ENCODE measurements at regions not wholly inside any gene's neighbourhood (a gene's known extent, or its start where the extent isn't known, plus 50 kb on each side); places are given as distances from the start of the nearest gene placed in this dataset.

DNA sequence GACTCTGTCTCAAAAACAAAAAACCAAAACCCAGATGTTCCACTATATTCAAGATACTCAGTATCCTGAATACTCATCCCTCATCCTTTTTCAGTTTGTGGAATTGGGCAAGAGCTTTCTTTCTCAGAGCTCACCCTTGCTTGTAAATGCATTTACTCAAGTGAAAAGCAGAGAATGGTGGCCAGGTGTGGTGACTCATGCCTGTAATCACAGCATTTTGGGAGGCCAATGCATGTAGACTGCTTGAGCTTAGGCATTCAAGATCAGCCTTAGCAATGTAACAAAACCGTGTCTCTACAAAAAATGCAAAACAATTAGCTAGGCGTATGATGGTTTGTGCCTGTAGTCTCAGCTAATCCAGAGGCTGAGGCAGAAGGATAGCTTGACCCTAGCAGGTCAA lies 553.2 kb upstream of the AMELY start:
- DNase-seq (ENCODE audit: low read depth) = no peak

DNA sequence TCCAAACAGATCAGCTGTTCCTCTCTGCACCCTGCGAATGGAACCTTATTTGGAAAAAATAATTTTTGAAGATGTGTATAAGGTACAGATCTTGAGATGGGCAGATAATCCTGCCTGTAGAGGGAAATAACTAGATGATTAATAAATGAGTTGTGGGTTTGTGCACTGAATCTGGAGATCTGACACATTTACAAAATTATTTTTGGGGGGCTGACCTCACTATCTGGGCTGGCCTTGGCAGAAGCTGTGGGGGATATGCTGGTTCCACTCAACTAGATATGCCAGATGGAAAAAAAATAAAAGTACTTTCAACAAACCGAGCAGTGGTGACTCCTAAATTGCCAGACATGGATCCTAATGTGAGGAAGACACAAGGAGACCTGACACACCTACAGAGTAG lies 552.2 kb upstream of the AMELY start:
- DNase-seq (ENCODE audit: low read depth) = no peak

DNA sequence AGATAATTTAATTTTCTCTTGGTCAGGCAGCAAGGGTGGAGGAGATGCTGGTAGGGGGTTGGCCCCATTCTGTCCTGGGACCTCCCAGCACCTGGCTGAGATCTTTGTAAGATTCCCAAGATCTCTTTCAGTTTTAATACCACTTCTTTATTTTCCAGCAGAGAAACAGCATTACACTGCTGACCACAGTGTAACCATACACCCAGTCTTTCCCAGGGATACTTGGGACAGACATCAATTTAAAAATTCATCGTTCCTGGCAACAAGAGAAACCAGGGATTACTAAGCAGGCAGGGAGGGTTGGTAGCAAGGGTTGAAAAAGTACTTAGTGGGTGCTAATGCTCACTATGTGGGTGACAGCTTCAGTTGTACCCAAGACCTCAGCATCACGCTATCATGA lies 551.6 kb upstream of the AMELY start:
- DNase-seq (ENCODE audit: low read depth) = no peak

DNA sequence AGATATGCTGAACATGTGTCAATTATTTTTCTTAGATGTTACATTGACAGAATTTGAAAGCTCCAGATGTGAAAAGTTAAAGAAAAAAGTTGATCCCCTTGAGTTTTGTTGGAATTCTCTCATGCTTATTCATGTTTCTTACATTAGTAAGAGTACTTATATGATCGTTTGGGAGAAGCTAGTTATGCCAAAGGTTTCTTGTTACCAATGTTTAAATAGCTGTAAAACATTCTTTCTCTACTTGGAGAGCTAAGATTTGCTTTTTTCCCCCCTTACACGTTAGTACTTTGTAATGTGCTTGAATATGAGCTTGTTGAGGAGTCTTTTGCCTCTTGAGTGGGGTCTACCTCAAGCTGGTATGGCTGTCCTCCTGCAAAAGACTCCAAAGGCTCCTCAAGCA lies 551.1 kb upstream of the AMELY start:
- DNase-seq (ENCODE audit: low read depth) = no peak

DNA sequence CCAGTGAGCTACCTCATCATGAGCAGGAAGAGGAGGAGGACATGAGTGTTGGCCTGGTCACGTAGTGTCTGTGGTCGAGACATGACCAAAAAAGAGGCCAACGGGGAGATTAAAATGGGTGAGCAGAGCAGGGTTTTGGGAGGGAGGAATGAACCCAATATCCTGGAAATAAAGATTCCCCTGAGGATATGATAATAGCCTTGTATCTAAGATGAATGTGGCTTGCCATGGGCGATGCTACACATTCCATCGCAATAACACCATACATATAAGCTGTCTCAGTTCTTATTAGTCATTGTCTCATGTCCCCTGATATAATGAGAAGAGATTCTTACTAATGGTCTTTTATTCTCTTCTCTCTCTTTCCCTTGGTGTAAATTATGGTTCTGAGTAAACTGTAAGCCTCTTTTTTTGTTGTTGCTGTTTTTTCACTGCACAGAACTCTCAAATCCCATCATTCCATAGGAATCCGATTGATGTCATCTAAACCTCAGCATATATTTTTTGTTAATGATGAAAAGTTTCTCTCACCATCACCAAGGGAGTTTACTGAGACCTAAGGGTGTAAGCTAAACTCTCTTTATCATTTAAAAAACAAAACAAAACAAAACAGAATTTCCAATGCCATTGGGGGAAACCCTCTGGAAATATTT lies 550.4 kb upstream of the AMELY start:
- DNase-seq (ENCODE audit: low read depth) = peak; percentile 18

DNA sequence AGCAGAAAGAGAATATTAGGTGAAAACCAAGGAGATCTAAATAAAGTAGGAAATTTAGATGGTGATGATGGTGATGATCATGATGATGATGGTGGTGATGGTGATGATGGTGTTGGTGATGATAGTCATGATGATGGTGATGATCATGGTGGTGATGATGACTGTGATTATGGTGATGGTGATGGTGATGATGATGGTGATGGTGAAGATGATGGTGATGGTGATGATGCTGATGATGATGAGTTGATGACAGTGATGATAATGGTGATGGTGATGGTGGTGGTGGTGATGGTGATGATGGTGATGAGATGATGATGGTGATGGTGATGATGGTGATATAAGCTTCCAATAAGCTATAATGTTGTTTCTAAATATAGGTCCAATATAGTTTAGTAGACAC lies 548.2 kb upstream of the AMELY start:
- no peak for DNase-seq (ENCODE audit: low read depth)

DNA sequence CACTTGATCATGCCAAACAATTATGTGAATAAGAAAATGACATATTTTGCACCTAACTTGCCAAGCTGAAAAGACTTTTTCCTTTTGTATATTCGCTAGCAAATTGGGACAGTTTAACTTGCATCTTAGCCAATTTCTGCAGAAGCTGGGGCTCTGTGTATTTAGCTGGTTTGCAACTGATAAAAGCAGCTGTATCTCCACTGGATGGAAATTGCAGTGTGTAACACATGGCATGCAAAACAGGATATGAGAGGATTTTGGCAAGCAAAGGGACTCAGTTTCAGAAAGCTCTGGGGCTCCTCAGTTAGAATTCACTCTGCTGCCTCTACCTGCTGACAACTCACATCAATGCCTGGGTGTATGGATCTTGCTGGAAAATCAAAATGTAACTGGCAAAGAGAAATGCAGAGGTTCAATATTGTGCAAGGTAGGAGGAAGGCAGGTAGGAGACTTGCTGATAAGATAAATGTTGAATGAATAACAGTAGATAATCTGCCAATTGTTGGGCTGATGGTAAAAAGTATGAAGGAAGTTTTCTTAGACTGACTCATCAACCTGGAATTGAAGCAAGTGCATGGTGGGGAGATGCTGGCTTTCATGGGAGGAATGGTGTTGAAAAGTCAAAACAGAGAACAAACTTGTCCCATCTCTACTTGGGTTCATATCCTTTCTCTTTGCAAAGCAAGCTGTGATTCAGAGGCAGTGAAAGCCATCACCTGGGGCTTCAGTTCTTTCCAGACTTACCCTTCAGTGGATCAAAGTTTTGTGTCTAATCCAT lies 546.9 kb upstream of the AMELY start:
- DNase-seq (ENCODE audit: low read depth) = no peak

DNA sequence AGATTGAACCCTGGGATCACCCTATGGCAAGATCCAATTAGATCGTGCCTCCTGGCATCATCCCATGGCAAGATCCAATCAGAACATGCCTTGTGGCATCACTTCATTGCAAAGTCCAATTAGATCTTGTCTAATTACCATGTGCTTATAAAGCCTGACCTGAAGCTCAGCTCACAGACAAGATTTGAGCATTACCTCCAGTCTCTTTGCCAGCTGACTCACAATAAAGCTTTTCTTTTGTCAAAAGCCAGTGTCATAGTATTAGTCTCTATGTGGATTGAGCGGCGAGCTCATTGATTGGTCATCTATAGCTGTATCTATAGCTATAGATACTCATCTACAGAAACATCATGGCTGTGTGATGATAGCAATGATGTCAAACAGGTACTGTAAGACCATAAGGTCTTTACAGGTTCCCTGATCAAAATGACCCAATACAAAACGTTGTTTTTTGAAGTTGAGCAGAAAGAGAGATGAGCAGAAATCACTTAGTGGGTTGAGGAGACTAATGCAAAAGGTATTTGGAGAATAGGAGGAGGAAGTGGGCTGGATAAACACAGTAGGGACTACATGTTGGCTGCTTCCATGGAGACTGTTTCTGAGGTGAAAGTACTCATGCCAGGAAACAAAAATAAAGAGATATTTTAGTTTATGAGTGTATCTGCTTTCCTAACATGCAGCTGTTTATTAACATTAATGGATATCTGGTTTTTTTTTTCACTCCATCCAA lies 545.9 kb upstream of the AMELY start:
- no peak for DNase-seq (ENCODE audit: low read depth)

DNA sequence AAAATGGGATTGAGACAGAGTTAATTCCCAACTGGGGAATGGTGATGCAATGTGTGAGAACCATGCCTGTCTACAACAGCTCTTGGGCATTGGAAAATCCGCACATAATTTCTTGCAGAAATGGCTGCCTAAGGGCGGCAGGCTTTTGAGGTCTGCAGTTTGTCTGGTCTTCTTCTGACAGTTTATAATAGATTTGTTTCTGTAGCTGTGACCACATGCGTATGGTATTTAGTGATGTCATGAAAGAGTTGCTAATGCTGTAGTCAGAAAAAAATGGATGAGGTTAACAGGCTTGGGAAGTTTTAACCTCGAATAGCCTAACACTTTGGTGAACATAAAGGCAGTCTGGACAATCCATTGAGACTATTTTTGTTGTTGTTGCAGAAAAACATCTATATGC lies 544.1 kb upstream of the AMELY start:
- no peak for DNase-seq (ENCODE audit: low read depth)

DNA sequence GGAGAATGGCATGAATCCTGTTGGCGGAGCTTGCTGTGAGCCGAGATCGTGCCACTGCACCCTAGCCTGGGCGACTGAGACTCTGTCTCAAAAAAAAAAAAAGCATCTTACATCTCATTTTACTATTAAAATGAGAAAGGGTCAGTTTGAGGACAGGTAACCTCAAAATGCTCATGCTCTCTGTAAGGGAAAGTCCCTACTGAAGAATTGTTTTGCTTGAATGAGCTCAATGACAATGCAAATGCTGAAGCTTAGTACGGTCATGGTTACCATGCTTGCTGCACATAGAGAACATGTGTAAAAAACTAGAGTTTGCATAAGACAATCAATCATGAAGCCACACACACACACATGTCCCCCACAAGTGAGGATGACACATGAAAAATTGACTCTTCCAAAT lies 541.8 kb upstream of the AMELY start:
- DNase-seq (ENCODE audit: low read depth) = no peak

DNA sequence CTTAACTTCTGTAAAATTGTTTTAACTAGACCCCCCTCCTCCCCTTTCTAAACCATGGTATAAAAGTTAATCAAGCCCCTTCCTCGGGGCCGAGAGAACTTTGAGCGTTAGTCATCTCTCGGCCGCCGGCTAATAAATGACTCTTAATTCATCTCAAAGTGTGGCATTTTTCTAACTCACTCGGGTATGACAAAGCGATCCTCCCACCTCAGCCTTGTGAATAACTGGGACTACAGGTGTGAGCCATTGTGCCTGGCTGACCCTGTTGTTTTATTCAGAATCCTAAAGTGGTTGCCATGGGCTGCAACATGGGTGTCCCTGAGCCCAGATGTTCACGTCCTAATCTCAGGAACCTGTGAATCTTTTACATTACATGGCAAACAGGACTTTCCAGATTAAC lies 540.7 kb upstream of the AMELY start:
- DNase-seq (ENCODE audit: low read depth) = no peak

DNA sequence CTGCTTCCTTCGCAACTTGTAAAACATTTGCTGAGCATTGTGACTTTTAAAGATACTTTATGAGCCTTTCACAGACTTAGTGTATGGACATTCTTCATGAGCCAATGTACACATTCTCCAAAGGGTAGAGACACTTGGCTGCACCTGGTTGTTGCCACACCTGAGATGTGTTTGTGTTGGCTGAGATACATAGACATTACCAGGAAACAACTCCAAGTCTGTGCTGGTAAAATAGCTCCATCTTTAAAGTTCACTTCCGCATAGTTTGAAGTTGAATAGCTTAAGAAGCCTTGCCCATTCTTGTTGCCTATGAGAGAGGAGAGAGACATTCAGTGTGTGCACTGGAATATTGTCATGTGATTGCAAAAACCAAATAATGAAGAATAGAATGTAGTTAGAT lies 538.3 kb upstream of the AMELY start:
- DNase-seq (ENCODE audit: low read depth) = no peak

DNA sequence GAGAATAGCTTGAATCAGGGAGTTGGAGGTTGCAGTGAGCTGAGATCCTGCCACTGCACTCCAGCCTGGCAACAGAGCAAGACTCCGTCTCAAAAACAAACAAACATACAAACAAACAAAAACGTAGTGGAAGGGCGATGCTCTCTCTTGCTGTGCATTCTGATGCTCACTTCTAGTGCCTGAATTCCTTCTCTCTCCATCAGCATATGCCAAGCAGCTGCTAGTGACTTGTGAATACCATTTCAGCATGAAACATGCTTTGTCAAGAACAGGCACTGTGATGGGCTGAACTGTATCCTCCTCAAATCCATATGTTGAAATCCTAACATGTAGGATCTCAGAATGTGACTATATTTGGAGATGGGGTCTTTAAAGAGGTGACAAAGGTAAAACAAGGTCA lies 537.1 kb upstream of the AMELY start:
- no peak for DNase-seq (ENCODE audit: low read depth)

DNA sequence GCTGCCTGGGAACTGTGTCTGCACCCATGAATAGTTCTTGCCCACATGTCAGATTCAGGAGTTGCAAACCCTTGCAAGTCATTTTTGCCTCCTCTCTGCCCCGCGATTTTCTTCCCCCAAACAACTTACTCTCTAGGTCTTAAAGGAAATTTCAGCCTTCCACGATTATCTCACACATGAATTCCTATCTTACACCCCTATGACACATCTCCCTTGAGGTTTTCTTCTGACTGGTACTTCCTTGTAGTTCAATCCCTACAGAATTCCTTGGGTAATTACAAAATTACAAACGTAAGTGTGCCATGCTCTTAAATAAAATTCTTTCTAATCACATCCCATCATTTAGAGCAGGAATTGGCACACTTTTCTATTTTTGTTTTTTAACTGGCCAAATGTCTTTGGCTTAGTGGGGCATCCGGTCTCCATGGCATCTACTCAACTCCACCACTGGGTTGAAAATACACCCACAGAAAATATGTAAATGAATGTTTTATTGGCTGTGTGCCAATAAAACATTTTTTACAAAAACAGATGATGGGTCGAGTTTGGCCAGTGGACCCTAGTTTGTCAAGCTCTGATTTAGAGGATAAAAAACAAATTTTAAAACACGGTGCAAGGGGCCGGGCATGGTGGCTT lies 536.4 kb upstream of the AMELY start:
- DNase-seq (ENCODE audit: low read depth) = no peak

DNA sequence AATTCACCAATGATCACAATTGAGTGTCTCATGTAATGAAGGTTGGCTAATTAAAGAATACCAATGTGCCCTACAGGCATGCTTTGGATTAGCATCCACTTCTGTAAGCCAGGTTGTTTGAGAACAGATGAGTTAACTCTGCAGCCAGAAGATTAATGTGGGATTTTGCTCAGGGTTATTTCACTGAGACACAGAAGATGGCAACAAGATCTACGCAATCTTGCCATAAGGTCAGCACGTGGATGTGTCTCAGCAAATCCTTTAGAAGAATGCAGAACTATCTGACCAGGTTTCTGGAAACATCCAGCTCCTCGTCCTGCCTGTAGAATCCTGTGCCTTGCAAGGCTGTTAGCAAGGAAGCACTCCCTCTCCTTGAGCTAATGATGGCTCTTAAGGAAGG lies 532.6 kb upstream of the AMELY start:
- DNase-seq (ENCODE audit: low read depth) = no peak

DNA sequence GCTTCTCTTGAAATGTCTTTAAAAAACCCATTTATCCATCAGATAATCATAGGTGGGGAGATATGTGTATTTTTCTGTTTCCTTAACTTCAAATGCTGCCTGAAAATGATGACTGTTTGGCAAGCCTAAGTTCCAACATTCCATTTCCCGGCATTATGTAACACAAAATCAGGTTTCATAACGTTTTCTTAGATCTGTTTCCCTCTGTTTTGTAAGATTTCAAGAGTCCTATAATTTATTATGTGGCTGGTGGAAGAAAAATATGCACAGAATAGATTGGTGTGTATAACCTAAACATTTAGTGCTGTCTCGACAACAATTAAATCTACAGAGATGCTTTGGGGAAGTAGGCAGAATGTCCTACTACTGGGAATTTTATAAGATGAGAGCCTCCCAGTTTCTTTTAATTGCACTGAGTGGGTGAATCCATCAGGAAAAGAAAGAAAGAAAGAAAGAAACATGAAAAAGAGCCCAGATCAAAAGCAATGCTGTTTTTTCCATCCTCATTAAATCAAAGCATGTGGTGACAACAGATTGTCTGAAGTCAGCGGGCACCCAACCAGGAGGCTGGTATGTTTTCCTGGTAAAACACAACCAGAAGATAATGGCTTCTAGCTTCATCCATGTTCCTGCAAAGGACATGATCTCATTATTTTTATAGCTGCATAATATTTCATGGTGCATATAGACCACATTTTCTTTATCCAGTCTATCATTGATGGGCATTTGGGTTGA lies 529.4 kb upstream of the AMELY start:
- no peak for DNase-seq (ENCODE audit: low read depth)

DNA sequence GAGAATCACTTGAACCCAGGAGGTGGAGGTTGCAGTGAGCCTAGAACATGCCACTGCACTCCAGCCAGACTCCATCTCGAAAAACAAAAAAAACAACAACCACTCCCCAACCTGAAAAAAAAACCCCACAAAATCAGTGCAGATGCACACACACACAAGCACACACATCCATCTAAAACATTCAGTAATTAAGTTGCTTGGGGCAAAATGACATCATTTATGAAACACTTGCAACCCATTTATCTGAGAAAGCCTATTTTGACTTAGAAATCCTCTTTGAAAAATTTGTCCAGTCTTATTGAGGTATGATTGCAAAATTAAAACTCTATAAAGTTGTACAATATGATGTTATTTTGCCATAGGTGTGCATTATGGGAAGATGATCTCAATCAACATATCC lies 525.5 kb upstream of the AMELY start:
- no peak for DNase-seq (ENCODE audit: low read depth)

DNA sequence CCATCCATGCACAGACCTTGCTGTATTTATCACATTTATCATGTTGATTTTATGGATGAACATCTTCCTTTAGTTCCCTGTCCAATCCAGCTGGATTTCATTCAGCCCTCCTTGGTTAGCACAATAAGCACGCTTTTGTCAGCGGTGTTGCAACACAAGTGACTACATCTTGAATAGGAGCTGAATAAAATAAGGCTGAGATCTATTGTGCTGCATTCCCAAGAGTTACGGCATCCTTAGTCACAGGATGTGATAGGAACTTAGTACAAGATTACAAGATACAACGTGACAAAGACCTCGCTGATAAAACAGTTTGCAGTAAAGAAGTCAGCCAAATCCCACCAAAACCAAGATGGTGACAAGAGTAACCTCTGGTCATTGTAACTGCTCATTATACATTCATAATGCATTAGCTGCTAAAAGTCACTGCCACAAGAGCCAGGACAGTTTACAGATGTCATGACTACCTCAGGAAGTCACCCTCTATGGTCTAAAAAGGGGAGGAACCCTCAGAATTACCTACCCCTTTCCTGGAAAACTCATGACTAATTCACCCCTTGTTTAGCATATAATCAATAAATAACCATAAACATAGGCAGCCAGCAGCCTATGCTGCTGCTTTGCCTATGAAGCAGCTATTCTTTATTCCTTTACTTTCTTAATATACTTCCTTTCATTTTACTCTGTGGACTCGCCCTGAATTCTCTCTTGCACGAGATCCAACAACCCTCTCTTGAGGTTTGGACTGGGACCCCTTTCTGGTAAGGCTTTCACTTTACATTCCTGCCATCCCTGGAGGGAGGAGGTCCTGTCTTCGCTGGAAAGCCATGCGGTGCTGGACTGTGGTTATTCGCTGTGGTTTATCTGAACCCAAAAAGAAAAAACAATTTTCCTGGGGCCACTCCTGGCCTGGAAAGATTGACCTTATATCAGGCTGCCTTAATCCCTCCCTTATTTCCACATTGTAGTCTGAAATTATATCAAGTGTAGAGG lies 522.6 kb upstream of the AMELY start:
- DNase-seq (ENCODE audit: low read depth) = peak; percentile 30

DNA sequence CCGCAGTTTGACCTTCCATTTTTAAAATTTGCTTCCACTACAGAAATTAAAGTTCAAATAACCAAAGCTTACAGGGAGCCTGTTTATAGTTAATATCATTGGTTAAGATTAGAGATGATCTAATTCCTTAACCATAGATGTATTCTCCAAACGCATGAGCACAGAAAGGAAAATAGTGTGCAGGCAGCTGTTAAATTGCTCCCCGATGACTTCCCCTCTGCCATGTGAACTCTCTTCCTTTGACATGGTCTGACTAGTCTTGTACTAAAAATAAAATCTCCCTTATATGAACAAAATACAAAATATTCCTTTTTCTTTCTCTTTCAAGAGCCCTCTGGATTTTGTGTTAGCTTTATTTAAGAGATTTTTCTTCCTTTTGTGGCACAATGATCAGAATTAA lies 507.6 kb upstream of the AMELY start:
- DNase-seq (ENCODE audit: low read depth) = no peak

DNA sequence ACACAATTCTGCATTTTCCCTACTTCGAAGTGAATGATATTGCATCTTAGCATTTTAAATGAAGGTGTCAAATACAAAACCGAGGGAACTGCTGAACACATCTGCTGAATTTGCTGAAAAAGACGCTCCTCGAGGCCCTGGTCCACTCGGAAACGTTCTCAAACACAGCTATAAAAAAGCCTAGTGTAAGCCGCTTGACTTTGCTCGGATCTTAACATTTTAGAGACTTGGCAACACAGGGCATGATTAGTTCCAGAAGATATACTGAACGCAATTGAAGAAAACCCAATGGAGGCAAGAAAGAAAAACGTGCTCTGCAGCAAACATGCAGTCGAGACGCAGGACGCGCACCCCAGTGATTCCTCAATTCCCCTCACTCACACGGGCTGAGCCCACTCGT lies 506.4 kb upstream of the AMELY start:
- DNase-seq (ENCODE audit: low read depth) = no peak

DNA sequence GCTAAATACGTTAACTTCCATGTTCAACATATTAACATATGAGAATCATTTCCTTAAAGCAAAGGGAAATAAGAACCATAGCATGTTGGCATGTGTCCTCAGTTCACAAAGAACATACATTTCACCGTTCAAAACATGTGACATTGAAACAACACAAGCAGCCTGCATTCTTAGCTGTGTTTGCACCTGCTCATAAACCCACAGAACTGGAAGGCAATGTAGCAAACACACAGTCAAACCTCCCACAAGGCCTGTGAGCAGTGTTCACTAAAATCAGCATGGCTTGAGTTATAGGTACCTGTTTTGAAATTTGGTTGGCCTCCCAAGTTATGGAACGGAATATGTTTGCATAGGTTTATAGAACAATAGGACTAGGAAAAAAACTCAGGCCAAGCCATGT lies 504.9 kb upstream of the AMELY start:
- no peak for DNase-seq (ENCODE audit: low read depth)

Measured in M059J (cell line).